ENCODE measurements at regions not wholly inside any gene's neighbourhood (a gene's known extent, or its start where the extent isn't known, plus 50 kb on each side); places are given as distances from the start of the nearest gene placed in this dataset.

GRCh38 chr14:54193871-54194270, 202.9 kb upstream of the CDKN3 start:
- no peak for TF ChIP-seq CTCF (IDR thresholded peaks at IDR 0.05; ENCODE audit: control insufficient read depth, extremely low read depth, insufficient read depth)
- DNase-seq (ENCODE audit: low read depth) = no peak
- no peak overlapping the region for H3K4me3 ChIP-seq (ENCODE audit: low read depth, low read length)

GRCh38 chr14:54194501-54194900, 202.3 kb upstream of the CDKN3 start:
- no peak for DNase-seq (ENCODE audit: low read depth)
- TF ChIP-seq CTCF (IDR thresholded peaks at IDR 0.05; ENCODE audit: control insufficient read depth, extremely low read depth, insufficient read depth) = no peak

GRCh38 chr14:54197369-54197768, 199.4 kb upstream of the CDKN3 start:
- H3K4me3 ChIP-seq (ENCODE audit: low read depth, low read length) = no peak overlapping the region
- TF ChIP-seq CTCF (IDR thresholded peaks at IDR 0.05; ENCODE audit: control insufficient read depth, extremely low read depth, insufficient read depth) = no peak
- DNase-seq (ENCODE audit: low read depth) = no peak

More at GRCh38 chr14:54194501-54194900, 202.3 kb upstream of the CDKN3 start:
- H3K4me3 ChIP-seq (ENCODE audit: low read depth, low read length) = no peak overlapping the region

GRCh38 chr14:54200726-54201125, 196.1 kb upstream of the CDKN3 start:
- no peak for TF ChIP-seq CTCF (IDR thresholded peaks at IDR 0.05; ENCODE audit: control insufficient read depth, extremely low read depth, insufficient read depth)
- no peak overlapping the region for H3K4me3 ChIP-seq (ENCODE audit: low read depth, low read length)
- DNase-seq (ENCODE audit: low read depth) = no peak

- no peak for DNase-seq (ENCODE audit: low read depth)
- H3K4me3 ChIP-seq (ENCODE audit: low read depth, low read length) = no peak overlapping the region
- TF ChIP-seq CTCF (IDR thresholded peaks at IDR 0.05; ENCODE audit: control insufficient read depth, extremely low read depth, insufficient read depth) = no peak
Measured at GRCh38 chr14:54202288-54202687, 194.5 kb upstream of the CDKN3 start.

- no peak overlapping the region for H3K4me3 ChIP-seq (ENCODE audit: low read depth, low read length)
- TF ChIP-seq CTCF (IDR thresholded peaks at IDR 0.05; ENCODE audit: control insufficient read depth, extremely low read depth, insufficient read depth) = no peak
- DNase-seq (ENCODE audit: low read depth) = no peak
Measured at GRCh38 chr14:54206516-54206915, 190.3 kb upstream of the CDKN3 start.

GRCh38 chr14:54207075-54207474, 189.7 kb upstream of the CDKN3 start:
- DNase-seq (ENCODE audit: low read depth) = no peak
- no peak for TF ChIP-seq CTCF (IDR thresholded peaks at IDR 0.05; ENCODE audit: control insufficient read depth, extremely low read depth, insufficient read depth)
- H3K4me3 ChIP-seq (ENCODE audit: low read depth, low read length) = no peak overlapping the region
